Colonic mucosa (tissue), 4 donors: ENCODE measurements at regions not wholly inside any gene's neighbourhood (a gene's known extent, or its start where the extent isn't known, plus 50 kb on each side); places are given as distances from the start of the nearest gene placed in this dataset.

ENCODE experiments used
- DNase-seq: peaks from one replicate; pipeline ENCODE4 v3.0.0-alpha.2; 2020
- H3K27ac ChIP-seq: fragments of 200-600 bp; one replicate; pipeline ENCODE4 v1.8.0; 2021
- H3K27me3 ChIP-seq: fragments of 200-600 bp; one replicate; pipeline ENCODE4 v1.8.0; 2021
- H3K36me3 ChIP-seq: fragments of 200-600 bp; one replicate; pipeline ENCODE4 v1.8.0; 2021
- H3K4me1 ChIP-seq: fragments of 200-600 bp; one replicate; pipeline ENCODE4 v1.8.0; 2021; ENCODE audit warnings: mild to moderate bottlenecking
- H3K4me3 ChIP-seq: fragments of 200-600 bp; one replicate; pipeline ENCODE4 v1.8.0; 2021
- H3K9ac ChIP-seq, 2 donors: one replicate each; pipeline ENCODE4 v1.7.0; 2013; ENCODE audit warnings: control low read depth in 2 of 2, low read depth in 2 of 2, low read length in 2 of 2
- H3K9me3 ChIP-seq: fragments of 200-600 bp; one replicate; pipeline ENCODE4 v1.8.0; 2021
- intact Hi-C: fragments of 100-400 bp; cut with DNase I; formaldehyde crosslinking; loops from one replicate; pipeline ENCODE4 v1.14.1; 2022
- TF ChIP-seq, protein P1 (sequence below): fragments of 200-600 bp; IDR thresholded peaks from one replicate; pipeline ENCODE4 v1.8.0; 2022; ENCODE audit warnings: antibody characterized with exemption, mild to moderate bottlenecking
- donor health status: healthy.
- donor health status: DM: no; HTN: no; CAD: no.
- donor health status: DM: no; HTN: no; CAD: no.

DNA sequence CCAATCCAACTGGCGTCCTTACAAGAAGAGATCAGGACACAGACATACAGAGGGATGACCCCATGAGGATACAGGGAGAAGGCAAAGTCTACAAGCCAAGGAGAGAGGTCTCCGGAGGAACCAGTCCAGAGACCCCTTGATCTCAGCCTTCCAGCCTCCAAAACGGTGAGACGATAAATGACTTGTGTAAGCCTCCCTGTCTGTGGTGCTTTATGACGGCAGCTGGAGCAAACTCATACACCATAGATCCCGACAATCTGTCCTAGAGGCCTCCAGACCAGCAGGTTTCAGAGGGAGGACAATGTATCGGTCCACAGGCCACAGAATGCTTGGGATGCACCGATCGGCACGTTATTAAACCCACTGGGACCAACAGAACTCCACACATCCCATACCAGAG, 383.3 kb downstream of the SHANK2 start:
- Histone ChIP-seq H3K36me3 (no peaks in the 10 kb centered on the region), H3K9me3 (no peaks in the 10 kb centered on the region), H3K27ac (no peak overlapping the region), H3K4me1 (no peaks in the 10 kb centered on the region), H3K27me3 (no peaks in the 10 kb centered on the region), H3K4me3 (no peak overlapping the region), H3K9ac (no peak overlapping the region)
- DNase-seq: no peak
- TF ChIP-seq, protein P1, sequence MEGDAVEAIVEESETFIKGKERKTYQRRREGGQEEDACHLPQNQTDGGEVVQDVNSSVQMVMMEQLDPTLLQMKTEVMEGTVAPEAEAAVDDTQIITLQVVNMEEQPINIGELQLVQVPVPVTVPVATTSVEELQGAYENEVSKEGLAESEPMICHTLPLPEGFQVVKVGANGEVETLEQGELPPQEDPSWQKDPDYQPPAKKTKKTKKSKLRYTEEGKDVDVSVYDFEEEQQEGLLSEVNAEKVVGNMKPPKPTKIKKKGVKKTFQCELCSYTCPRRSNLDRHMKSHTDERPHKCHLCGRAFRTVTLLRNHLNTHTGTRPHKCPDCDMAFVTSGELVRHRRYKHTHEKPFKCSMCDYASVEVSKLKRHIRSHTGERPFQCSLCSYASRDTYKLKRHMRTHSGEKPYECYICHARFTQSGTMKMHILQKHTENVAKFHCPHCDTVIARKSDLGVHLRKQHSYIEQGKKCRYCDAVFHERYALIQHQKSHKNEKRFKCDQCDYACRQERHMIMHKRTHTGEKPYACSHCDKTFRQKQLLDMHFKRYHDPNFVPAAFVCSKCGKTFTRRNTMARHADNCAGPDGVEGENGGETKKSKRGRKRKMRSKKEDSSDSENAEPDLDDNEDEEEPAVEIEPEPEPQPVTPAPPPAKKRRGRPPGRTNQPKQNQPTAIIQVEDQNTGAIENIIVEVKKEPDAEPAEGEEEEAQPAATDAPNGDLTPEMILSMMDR: no peak
- intact Hi-C loops: no loop called here

DNA sequence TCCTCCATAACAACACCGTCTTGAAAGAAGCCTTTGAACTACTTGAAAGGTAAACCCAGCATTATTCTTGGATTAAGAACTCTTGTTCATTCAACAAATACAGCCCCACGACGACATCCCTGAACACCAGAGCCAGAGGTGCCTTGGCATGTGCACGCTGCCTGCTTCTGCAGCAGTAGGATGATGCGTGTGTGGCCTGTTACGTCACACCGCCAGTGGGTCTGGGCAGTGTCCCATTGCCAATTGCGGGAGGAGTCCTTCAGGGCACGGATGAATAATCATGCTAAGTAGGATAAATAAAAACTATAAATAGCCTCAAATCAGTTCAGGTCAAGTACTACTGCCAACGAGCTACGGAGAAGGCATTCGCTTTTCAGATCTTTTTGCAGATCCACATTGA, 380.5 kb downstream of the SHANK2 start:
- intact Hi-C loops: no loop called here
- Histone ChIP-seq H3K4me3 (no peak overlapping the region), H3K9me3 (no peaks in the 10 kb centered on the region), H3K36me3 (no peaks in the 10 kb centered on the region), H3K4me1 (no peaks in the 10 kb centered on the region), H3K9ac (no peak overlapping the region), H3K27ac (no peak overlapping the region), H3K27me3 (no peaks in the 10 kb centered on the region)
- TF ChIP-seq, protein P1: no peak
- DNase-seq: no peak

DNA sequence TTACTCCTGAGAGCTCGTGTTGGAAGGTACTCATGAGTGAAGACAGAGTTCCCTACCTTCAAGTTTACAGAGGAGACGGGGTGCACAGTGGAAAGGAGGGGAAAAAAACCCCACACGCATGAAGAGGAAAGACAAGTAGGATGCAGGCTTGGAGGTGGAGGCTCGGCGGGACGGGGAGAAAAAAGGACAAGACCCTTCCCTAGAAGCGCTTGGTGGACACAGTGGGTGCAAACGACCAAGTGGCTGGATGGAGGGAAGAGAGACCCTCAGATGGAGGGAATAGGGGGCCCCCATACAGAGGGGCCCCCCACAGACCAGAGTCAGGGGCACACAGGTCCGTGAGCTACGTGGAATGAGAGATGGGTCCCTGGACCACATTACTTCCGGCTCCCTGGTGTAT, 380.1 kb downstream of the SHANK2 start:
- no peaks in the 10 kb centered on the region for H3K36me3 ChIP-seq
- no peak overlapping the region for H3K27ac ChIP-seq
- no peak overlapping the region for H3K9ac ChIP-seq
- H3K27me3 ChIP-seq: no peaks in the 10 kb centered on the region
- intact Hi-C loops: no loop called here
- H3K4me1 ChIP-seq: no peaks in the 10 kb centered on the region
- no peaks in the 10 kb centered on the region for H3K9me3 ChIP-seq
- no peak overlapping the region for H3K4me3 ChIP-seq
- no peak for DNase-seq
- TF ChIP-seq, protein P1: no peak

DNA sequence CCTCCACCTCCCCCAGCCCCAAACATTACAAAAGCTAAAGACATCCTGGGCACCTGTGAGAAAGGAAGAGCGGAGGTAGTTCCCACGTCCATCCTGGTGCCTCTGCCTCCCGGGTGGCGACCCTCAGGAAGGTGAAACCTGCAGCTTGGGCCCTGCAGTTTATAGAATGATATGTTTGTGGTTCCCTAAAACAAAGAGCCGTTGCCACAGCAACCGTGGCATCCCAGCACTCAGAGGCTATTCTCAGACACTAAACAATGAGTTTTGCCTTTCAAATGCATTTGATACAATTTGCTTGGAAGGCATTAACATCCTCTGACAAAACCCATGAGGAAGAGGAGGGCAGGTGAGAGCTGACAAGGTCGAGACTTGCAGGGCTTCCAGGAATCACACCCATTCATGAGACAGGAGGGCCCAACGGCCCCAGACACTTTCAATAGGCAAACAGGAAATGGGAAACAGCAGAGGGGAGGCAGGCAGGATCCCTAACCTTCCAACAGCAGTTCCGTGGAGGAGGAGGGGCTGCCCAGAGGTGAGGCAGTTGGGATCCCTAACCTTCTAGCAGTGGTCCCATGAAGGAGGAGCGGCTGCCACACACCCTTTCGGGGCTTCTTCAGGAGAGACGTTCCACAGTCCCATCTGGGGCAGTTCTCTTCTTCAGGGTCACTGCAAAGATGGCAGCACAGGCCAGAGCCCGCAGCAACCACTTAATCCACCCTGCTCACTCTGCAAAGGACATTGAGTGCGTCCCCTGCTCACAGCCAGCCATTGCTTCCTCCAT, 379.2 kb downstream of the SHANK2 start:
- intact Hi-C loops: no loop called here
- Histone ChIP-seq H3K4me3 (no peak overlapping the region), H3K9ac (no peak overlapping the region), H3K4me1 (no peaks in the 10 kb centered on the region), H3K27me3 (no peaks in the 10 kb centered on the region), H3K27ac (no peak overlapping the region), H3K36me3 (no peaks in the 10 kb centered on the region), H3K9me3 (no peaks in the 10 kb centered on the region)
- TF ChIP-seq, protein P1: no peak
- no peak for DNase-seq

DNA sequence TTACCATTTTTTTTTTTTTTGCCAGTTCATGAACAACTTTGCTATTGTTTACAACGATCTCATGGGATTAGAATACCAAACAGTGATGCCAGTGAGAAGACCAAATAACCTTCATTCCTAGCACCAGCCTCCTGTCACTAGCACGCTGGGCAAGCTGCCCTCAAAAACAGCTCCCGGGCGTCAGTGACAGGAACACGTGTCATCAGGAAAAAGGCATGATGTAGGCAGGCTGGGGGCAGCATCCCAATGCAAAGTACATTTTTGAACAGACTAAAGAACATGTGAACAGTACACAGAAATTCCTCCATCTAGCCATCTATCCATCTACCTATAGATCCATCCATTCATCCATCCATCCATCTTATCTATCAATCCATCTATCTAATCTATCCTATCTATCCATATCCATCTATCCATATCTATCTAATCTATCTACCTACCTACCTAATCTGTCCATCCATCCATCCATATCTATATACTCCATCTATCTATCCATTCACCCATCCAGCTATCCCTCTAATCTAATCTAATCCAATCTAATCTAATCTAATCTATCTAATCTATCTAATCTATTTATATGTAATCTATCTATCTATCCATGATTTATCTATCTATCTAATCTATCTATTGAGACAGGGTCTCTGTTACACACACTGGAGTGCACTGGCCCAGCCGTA, 378.5 kb downstream of the SHANK2 start:
- DNase-seq: no peak
- intact Hi-C loops: no loop called here
- Histone ChIP-seq H3K27me3 (no peaks in the 10 kb centered on the region), H3K36me3 (no peaks in the 10 kb centered on the region), H3K9ac (no peak overlapping the region), H3K9me3 (no peaks in the 10 kb centered on the region), H3K27ac (no peak overlapping the region), H3K4me3 (no peak overlapping the region), H3K4me1 (no peaks in the 10 kb centered on the region)
- TF ChIP-seq, protein P1: no peak
